K562 (cell line): ENCODE measurements at regions not wholly inside any gene's neighbourhood (a gene's known extent, or its start where the extent isn't known, plus 50 kb on each side); places are given as distances from the start of the nearest gene placed in this dataset.

ENCODE experiments used
- CTCF ChIP-seq, 3 experiments: IDR thresholded peaks in 2 of 3; conservative IDR thresholded peaks in 1 of 3; 2 replicates each; pipeline ENCODE4 v1.5.1; 2011 to 2012; ENCODE audit warnings: low read length in 3 of 3, mild to moderate bottlenecking in 3 of 3, control low read depth in 2 of 3, improper control_type of control experiment in 1 of 3, inconsistent platforms in 1 of 3, low read depth in 1 of 3, mixed read lengths in 1 of 3, moderate library complexity in 1 of 3; ENCODE audit not compliant: insufficient read depth in 2 of 3
- ETV6 ChIP-seq, 3 experiments: fragments of 150-350 bp in 1 of 3; sonication (generic) in 1 of 3; formaldehyde crosslinking in 1 of 3; IDR thresholded peaks; 2 replicates each; pipeline versions ENCODE4 v1.6.1 to v1.8.0; 2014 to 2022; ENCODE audit warnings: borderline replicate concordance in 2 of 3, low read depth in 2 of 3, antibody characterized with exemption in 1 of 3, low read length in 1 of 3, mild to moderate bottlenecking in 1 of 3, missing genetic modification reagents in 1 of 3
- HDAC6 ChIP-seq: IDR thresholded peaks from 2 replicates; pipeline ENCODE4 v1.6.1; 2012; ENCODE audit warnings: low read depth, mild to moderate bottlenecking, control low read depth, inconsistent platforms, low read length, moderate library complexity
- MYC ChIP-seq, 2 experiments: fragments of 250-450 bp in 1 of 2; sonication (Bioruptor Pico) in 1 of 2; IDR thresholded peaks; 2 replicates each; pipeline versions ENCODE4 v1.5.1 to v1.6.1; 2012 to 2021; ENCODE audit warnings: low read depth in 2 of 2, borderline replicate concordance in 1 of 2, improper control_type of control experiment in 1 of 2, low read length in 1 of 2, mild to moderate bottlenecking in 1 of 2, moderate library complexity in 1 of 2
- NR2C2 ChIP-seq, 2 experiments: fragments of 200-800 bp in 1 of 2; sonication (Bioruptor generic) in 1 of 2; sonication (generic) in 1 of 2; formaldehyde crosslinking in 1 of 2; IDR thresholded peaks; 2 replicates each; pipeline versions ENCODE4 v1.6.1 to v1.8.0; 2016 to 2022; ENCODE audit warnings: mild to moderate bottlenecking in 1 of 2, missing compliant biosample characterization in 1 of 2, missing genetic modification characterization in 1 of 2, missing genetic modification reagents in 1 of 2
- PBX2 ChIP-seq, 2 experiments: IDR thresholded peaks in 1 of 2; conservative IDR thresholded peaks in 1 of 2; 2 replicates each; pipeline ENCODE4 v1.6.1; 2016; ENCODE audit warnings: low read depth in 2 of 2, mild to moderate bottlenecking in 1 of 2, missing compliant biosample characterization in 1 of 2, missing genetic modification characterization in 1 of 2, moderate library complexity in 1 of 2
- SAFB2 ChIP-seq: fragments of 200-400 bp; formaldehyde crosslinking; IDR thresholded peaks from 2 replicates; pipeline ENCODE4 v1.6.1; 2018; ENCODE audit warnings: borderline replicate concordance, low read length, low read depth, moderate library complexity; ENCODE audit not compliant: severe bottlenecking
- SRF ChIP-seq, 2 experiments: fragments of 250-450, 450-650 bp in 1 of 2; sonication (Bioruptor Pico) in 1 of 2; sonication (generic) in 1 of 2; formaldehyde crosslinking; IDR thresholded peaks; 2 replicates each; pipeline versions ENCODE4 v1.5.0 to v1.5.1; 2020 to 2022; ENCODE audit warnings: mild to moderate bottlenecking in 1 of 2, missing genetic modification reagents in 1 of 2
- TEAD2 ChIP-seq: fragments of 450-650 bp; IDR thresholded peaks from 2 replicates; pipeline ENCODE4 v1.6.1; 2016; ENCODE audit warnings: missing genetic modification characterization, control low read depth, missing compliant biosample characterization

- TF ChIP-seq SAFB2 (no peak), HDAC6 (no peak), PBX2 (CRISPR knock-in tag; IDR thresholded peaks at IDR 0.05; ENCODE audit: low read depth) (no peak), PBX2 (tag; conservative IDR thresholded peaks at IDR 0.05; ENCODE audit: low read depth) (no peak), ETV6 (IDR thresholded peaks at IDR 0.05; ENCODE audit: borderline replicate concordance in 1 of 2, low read depth in 2 of 2, low read length in 1 of 2) (no peak), ETV6 (CRISPR knock-in tag; IDR thresholded peaks at IDR 0.05; ENCODE audit: borderline replicate concordance) (no peak), TEAD2 (tag) (no peak), CTCF (IDR thresholded peaks at IDR 0.05 in 2 of 3, conservative IDR thresholded peaks at IDR 0.05 in 1 of 3; ENCODE audit: insufficient read depth in 2 of 3, low read depth in 1 of 3, low read length in 3 of 3) (no peak), SRF (CRISPR knock-in tag; IDR thresholded peaks at IDR 0.05) (no peak), NR2C2 (CRISPR knock-in tag; IDR thresholded peaks at IDR 0.05) (no peak), NR2C2 (tag; IDR thresholded peaks at IDR 0.05) (no peak), MYC (IDR thresholded peaks at IDR 0.05; ENCODE audit: low read depth, low read length) (no peak), MYC (CRISPR knock-in tag; IDR thresholded peaks at IDR 0.05; ENCODE audit: borderline replicate concordance, low read depth) (no peak)
Measured at GRCh38 chr4:17301266-17301665, 210.6 kb downstream of the QDPR start.
